NT2/D1 (cell line): ENCODE measurements at regions not wholly inside any gene's neighbourhood (a gene's known extent, or its start where the extent isn't known, plus 50 kb on each side); places are given as distances from the start of the nearest gene placed in this dataset.

Source experiments
- SUZ12 ChIP-seq: IDR thresholded peaks from 2 replicates; pipeline ENCODE4 v1.6.1; 2011; ENCODE audit not compliant: insufficient read length, insufficient read depth; ENCODE audit errors: extremely low read depth
- YY1 ChIP-seq: IDR thresholded peaks from 2 replicates; pipeline ENCODE4 v1.6.1; 2011; ENCODE audit not compliant: insufficient read length, insufficient read depth
- ZNF274 ChIP-seq: IDR thresholded peaks from 2 replicates; pipeline ENCODE4 v1.6.1; 2011; ENCODE audit warnings: mild to moderate bottlenecking, low read depth, low read length

GRCh38 chr20:58017231-58017969 lies 211.1 kb downstream of the ANKRD60 start:
- TF ChIP-seq ZNF274 (no peak), YY1 (no peak), SUZ12 (no peak)
